ENCODE measurements at regions not wholly inside any gene's neighbourhood (a gene's known extent, or its start where the extent isn't known, plus 50 kb on each side); places are given as distances from the start of the nearest gene placed in this dataset.

- Histone ChIP-seq H3K4me1 (ENCODE audit: control insufficient read depth, insufficient read depth, low read length) (no peaks in the 10 kb centered on the region), H3K9me3 (ENCODE audit: control insufficient read depth, insufficient read depth, low read depth, low read length) (no peaks in the 10 kb centered on the region), H3K27ac (ENCODE audit: extremely low read depth, low read depth, low read length) (no peak overlapping the region), H3K36me3 (ENCODE audit: control insufficient read depth in 2 of 2, insufficient read depth in 1 of 2, low read length in 2 of 2) (no peaks in the 10 kb centered on the region), H3K4me3 (ENCODE audit: low read depth, low read length) (no peak overlapping the region)
- ChIA-PET POLR2A (no interaction called here), CTCF (no interaction called here)
- no peak for TF ChIP-seq ZNF175 (tag by site-specific recombination; IDR thresholded peaks at IDR 0.05)
- no peak for TF ChIP-seq ZNF514 (tag by site-specific recombination; IDR thresholded peaks at IDR 0.05)
- no peak for TF ChIP-seq ZNF214 (tag by site-specific recombination; IDR thresholded peaks at IDR 0.05; ENCODE audit: borderline replicate concordance)
- TF ChIP-seq KLF16 (tag by site-specific recombination; IDR thresholded peaks at IDR 0.05) = no peak
- no peak for TF ChIP-seq PRDM1 (tag by site-specific recombination; IDR thresholded peaks at IDR 0.05)
- TF ChIP-seq REST (tag by site-specific recombination; IDR thresholded peaks at IDR 0.05) = no peak
- no peak for TF ChIP-seq ZNF830 (tag by site-specific recombination; IDR thresholded peaks at IDR 0.05; ENCODE audit: low read depth)
- no peak for TF ChIP-seq YY2 (tag by site-specific recombination; IDR thresholded peaks at IDR 0.05)
These were observed 130.2 kb downstream of the FGF9 start for GRCh38 chr13:21800837-21801616.

GRCh38 chr13:21805733-21806132, 134.9 kb downstream of the FGF9 start:
- no peaks in the 10 kb centered on the region for H3K9me3 ChIP-seq (ENCODE audit: control insufficient read depth, insufficient read depth, low read depth, low read length)
- POLR2A ChIA-PET = no interaction called here

More at GRCh38 chr13:21805733-21806132, 134.9 kb downstream of the FGF9 start:
- Histone ChIP-seq H3K27ac (ENCODE audit: extremely low read depth, low read depth, low read length) (no peak overlapping the region), H3K4me1 (ENCODE audit: control insufficient read depth, insufficient read depth, low read length) (no peaks in the 10 kb centered on the region), H3K4me3 (ENCODE audit: low read depth, low read length) (no peak overlapping the region), H3K36me3 (ENCODE audit: control insufficient read depth in 2 of 2, insufficient read depth in 1 of 2, low read length in 2 of 2) (no peaks in the 10 kb centered on the region)
- CTCF ChIA-PET = no interaction called here
- TF ChIP-seq ZNF580 (tag by site-specific recombination; IDR thresholded peaks at IDR 0.05) (no peak), ZNF544 (tag by site-specific recombination; IDR thresholded peaks at IDR 0.05) (no peak), ZSCAN30 (tag by site-specific recombination; IDR thresholded peaks at IDR 0.05) (no peak), ZFP69B (tag by site-specific recombination; IDR thresholded peaks at IDR 0.05) (no peak), ZNF354C (tag by site-specific recombination; IDR thresholded peaks at IDR 0.05; ENCODE audit: borderline replicate concordance, low read depth) (no peak), ZNF585B (tag by site-specific recombination; IDR thresholded peaks at IDR 0.05) (no peak), ZNF768 (tag by site-specific recombination; IDR thresholded peaks at IDR 0.05) (no peak), ZNF202 (tag by site-specific recombination; IDR thresholded peaks at IDR 0.05; ENCODE audit: borderline replicate concordance) (no peak), ZNF19 (tag by site-specific recombination; IDR thresholded peaks at IDR 0.05; ENCODE audit: low read depth) (no peak), GFI1B (tag by site-specific recombination; IDR thresholded peaks at IDR 0.05) (no peak), ZNF23 (tag by site-specific recombination; IDR thresholded peaks at IDR 0.05; ENCODE audit: borderline replicate concordance) (no peak), YY2 (tag by site-specific recombination; IDR thresholded peaks at IDR 0.05) (no peak), KLF7 (tag by site-specific recombination; IDR thresholded peaks at IDR 0.05; ENCODE audit: borderline replicate concordance) (no peak), ZNF341 (tag by site-specific recombination; IDR thresholded peaks at IDR 0.05; ENCODE audit: low read depth) (no peak), ZNF10 (tag by site-specific recombination; IDR thresholded peaks at IDR 0.05) (no peak), ZNF571 (tag by site-specific recombination; IDR thresholded peaks at IDR 0.05) (no peak), ZNF623 (tag by site-specific recombination; IDR thresholded peaks at IDR 0.05) (no peak), HIC1 (tag by site-specific recombination; IDR thresholded peaks at IDR 0.05) (no peak), ZNF350 (tag by site-specific recombination; IDR thresholded peaks at IDR 0.05) (no peak)
